Left colon (tissue), 2 donors: ENCODE measurements at regions not wholly inside any gene's neighbourhood (a gene's known extent, or its start where the extent isn't known, plus 50 kb on each side); places are given as distances from the start of the nearest gene placed in this dataset.

ENCODE experiments used
- ATAC-seq: fragments of 200-7000 bp; cut with Tn5 transposase; one replicate; pipeline ENCODE4 v1.9.1; 2020; ENCODE audit warnings: mild to moderate bottlenecking, moderate library complexity
- DNase-seq, 2 donors: peaks; one replicate each; pipeline ENCODE4 v3.0.0-alpha.2; 2020
- intact Hi-C, 2 donors: fragments of 100-400 bp; cut with DNase I in 1 of 2; cut with micrococcal nuclease in 1 of 2; formaldehyde crosslinking; loops; one replicate each; pipeline versions ENCODE4 v1.11.2 to v1.14.0; 2022; cut with DNase I, micrococcal nuclease
- donor health status: DM: no; HTN: no; CAD: no.
- donor health status: DM: yes; HTN: yes; CAD: no.

- ATAC-seq: no peak
- intact Hi-C loops: no loop called here
- DNase-seq: no peak
Observed at GRCh38 chr1:98437011-98437410, 224.5 kb upstream of the SNX7 start.

GRCh38 chr1:98429965-98430443 lies 231.5 kb upstream of the SNX7 start:
- intact Hi-C loops: no loop called here
- ATAC-seq: peak; percentile 99
- peak; percentile 53 to 63 for DNase-seq

GRCh38 chr1:98428864-98429263 lies 232.7 kb upstream of the SNX7 start:
- intact Hi-C loops: no loop called here
- no peak for ATAC-seq
- no peak for DNase-seq

GRCh38 chr1:98427664-98428063 lies 233.9 kb upstream of the SNX7 start:
- intact Hi-C loops: no loop called here
- ATAC-seq: no peak
- DNase-seq: no peak

- no peak for DNase-seq
- ATAC-seq: no peak
- intact Hi-C loops: no loop called here
Observed at GRCh38 chr1:98426092-98426491, 235.4 kb upstream of the SNX7 start.

GRCh38 chr1:98422816-98423215 lies 238.7 kb upstream of the SNX7 start:
- ATAC-seq: no peak
- DNase-seq: no peak
- intact Hi-C loops: no loop called here

GRCh38 chr1:98421085-98421435 lies 240.5 kb upstream of the SNX7 start:
- ATAC-seq (no peak), DNase-seq (no peak)
- intact Hi-C loops: no loop called here

- no peak for ATAC-seq
- intact Hi-C loops: no loop called here
Observed at GRCh38 chr1:98420376-98421084, 241.0 kb upstream of the SNX7 start.

GRCh38 chr1:98417820-98418219 lies 243.7 kb upstream of the SNX7 start:
- intact Hi-C loops: no loop called here
- no peak for ATAC-seq
- DNase-seq: no peak

More at GRCh38 chr1:98420376-98421084, 241.0 kb upstream of the SNX7 start:
- DNase-seq: no peak

GRCh38 chr1:98410082-98410481 lies 251.4 kb upstream of the SNX7 start:
- no peak for ATAC-seq
- intact Hi-C loops: no loop called here
- no peak for DNase-seq

GRCh38 chr1:98406352-98407088 lies 255.0 kb upstream of the SNX7 start:
- intact Hi-C loops: no loop called here
- no peak for ATAC-seq
- DNase-seq: no peak

- no peak for DNase-seq
- intact Hi-C loops: no loop called here
- ATAC-seq: no peak
Observed at GRCh38 chr1:98405581-98406074, 255.9 kb upstream of the SNX7 start.

- ATAC-seq: no peak
- DNase-seq: no peak
- intact Hi-C loops: no loop called here
Observed at GRCh38 chr1:98404866-98405265, 256.7 kb upstream of the SNX7 start.

GRCh38 chr1:98403963-98404480 lies 257.5 kb upstream of the SNX7 start:
- ATAC-seq: no peak
- DNase-seq: no peak
- intact Hi-C loops: no loop called here

- ATAC-seq (no peak), DNase-seq (no peak)
- intact Hi-C loops: no loop called here
Observed at GRCh38 chr1:98402860-98403259, 258.7 kb upstream of the SNX7 start.

GRCh38 chr1:98400446-98400845 lies 261.1 kb upstream of the SNX7 start:
- DNase-seq (no peak), ATAC-seq (no peak)
- intact Hi-C loops: no loop called here

GRCh38 chr1:98399218-98399617 lies 262.3 kb upstream of the SNX7 start:
- DNase-seq: no peak
- intact Hi-C loops: no loop called here

GRCh38 chr1:98398649-98399048 lies 262.9 kb upstream of the SNX7 start:
- intact Hi-C loops: no loop called here
- ATAC-seq: no peak

More at GRCh38 chr1:98399218-98399617, 262.3 kb upstream of the SNX7 start:
- ATAC-seq: no peak

GRCh38 chr1:98398092-98398491 lies 263.4 kb upstream of the SNX7 start:
- intact Hi-C loops: no loop called here

More at GRCh38 chr1:98398649-98399048, 262.9 kb upstream of the SNX7 start:
- no peak for DNase-seq

GRCh38 chr1:98393719-98394118 lies 267.8 kb upstream of the SNX7 start:
- intact Hi-C loops: no loop called here
- DNase-seq: no peak
- ATAC-seq: no peak

More at GRCh38 chr1:98398092-98398491, 263.4 kb upstream of the SNX7 start:
- DNase-seq (no peak), ATAC-seq (no peak)
